Right lobe of liver (tissue), 6 donors: ENCODE measurements at regions not wholly inside any gene's neighbourhood (a gene's known extent, or its start where the extent isn't known, plus 50 kb on each side); places are given as distances from the start of the nearest gene placed in this dataset.
A peak's percentile ranks its signal among the peaks of the same experiment; 100 is the strongest.
"Not testable (repeated sequence)": the region's sequence is repeated elsewhere in the genome, so short reads cannot be mapped to it uniquely, and the experiment has no call there.

Experiments
- ATAC-seq, 4 donors: fragments of 200-7000 bp; cut with Tn5 transposase; one replicate each; pipeline ENCODE4 v1.9.1; 2020; ENCODE audit warnings: mild to moderate bottlenecking in 4 of 4, moderate library complexity in 4 of 4
- DNase-seq, 3 donors: peaks; one replicate each; pipeline ENCODE4 v3.0.0-alpha.2; 2020
- H3K27ac ChIP-seq, 3 donors: fragments of 200-600 bp; one replicate each; pipeline ENCODE4 v1.8.0; 2022
- H3K27me3 ChIP-seq, 2 donors: fragments of 200-600 bp; one replicate each; pipeline ENCODE4 v1.8.0; 2022
- H3K36me3 ChIP-seq, 4 donors: fragments of 200-600 bp; sonication (generic) in 1 of 4; one replicate each; pipeline versions ENCODE4 v1.5.1 to v1.8.0; 2017 to 2022; ENCODE audit warnings: control low read depth in 1 of 4
- H3K4me1 ChIP-seq, 4 donors: fragments of 200-600 bp; sonication (generic) in 1 of 4; one replicate each; pipeline versions ENCODE4 v1.5.1 to v1.8.0; 2017 to 2022; ENCODE audit warnings: control low read depth in 1 of 4
- H3K4me3 ChIP-seq, 3 donors: fragments of 200-600 bp; one replicate each; pipeline ENCODE4 v1.8.0; 2022
- H3K9me3 ChIP-seq, 4 donors: fragments of 200-600 bp; sonication (generic) in 1 of 4; one replicate each; pipeline versions ENCODE4 v1.5.1 to v1.8.0; 2017 to 2022; ENCODE audit warnings: control low read depth in 1 of 4
- POLR2A ChIP-seq: fragments of 450-650 bp; IDR thresholded peaks from one replicate; pipeline ENCODE4 v1.6.1; 2017; ENCODE audit warnings: antibody characterized with exemption, mild to moderate bottlenecking
- WGBS: methylation state at CpG from one replicate; pipeline ENCODE4 v1.1.6; 2018; ENCODE audit warnings: low coverage, low lambda C conversion rate; ENCODE audit not compliant: insufficient coverage; ENCODE audit errors: missing lambda C conversion rate; 5-methylcytosine and 5-hydroxymethylcytosine counted together
- intact Hi-C, 2 donors: fragments of 100-400 bp; cut with DNase I; formaldehyde crosslinking; loops; one replicate each; pipeline versions ENCODE4 v1.11.2 to v1.14.1; 2022
- TF ChIP-seq, protein P1 (sequence below), 4 donors: fragments of 200-600 bp in 3 of 4; fragments of 450-650 bp in 1 of 4; IDR thresholded peaks; one replicate each; pipeline versions ENCODE4 v1.5.1 to v1.8.0; 2016 to 2022; ENCODE audit warnings: antibody characterized with exemption in 4 of 4, mild to moderate bottlenecking in 2 of 4
- donor health status: DM: no; HTN: yes; CAD: no.
- donor health status: DM: no; HTN: no; CAD: no.
- donor health status: DM: no; HTN: no; CAD: no.
- donor health status: DM: no; HTN: yes; CAD: no.
- donor health status: DM: no; HTN: yes; CAD: no.

DNA sequence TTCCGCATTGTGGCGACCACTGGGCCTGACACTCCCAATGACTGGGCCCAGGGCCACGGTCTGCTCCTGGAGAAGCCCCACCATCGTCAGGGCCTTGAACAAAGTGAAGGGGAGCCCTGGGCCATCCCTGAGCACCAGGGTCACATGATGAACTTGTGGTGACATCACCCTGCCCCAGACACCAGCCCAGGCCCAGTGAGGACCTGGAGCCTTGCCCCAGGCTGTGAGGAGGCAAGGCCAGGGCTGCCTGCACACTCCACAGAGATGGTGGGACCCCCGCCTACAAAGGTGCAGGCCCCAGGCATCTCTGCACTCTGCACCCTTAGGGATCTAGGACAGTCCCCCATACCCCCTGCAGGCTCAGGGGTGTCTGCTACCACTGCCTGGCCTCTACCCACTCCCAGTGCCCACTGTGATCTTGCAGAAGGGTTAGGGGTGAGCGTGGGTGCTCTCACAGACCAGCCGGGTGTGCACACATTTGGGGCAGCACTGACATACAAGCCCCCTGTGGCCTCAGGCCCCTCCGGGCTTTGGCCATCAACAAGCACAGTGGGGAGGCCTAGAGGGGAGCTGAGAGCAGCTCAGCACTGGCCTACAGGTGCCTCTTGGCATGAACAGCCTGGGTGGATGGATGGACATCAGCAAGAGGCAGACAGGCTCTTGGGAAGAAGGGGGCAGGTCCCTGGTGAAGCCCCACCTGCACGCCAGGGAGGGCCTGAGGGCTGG, 624.0 kb upstream of the LRRTM4 start:
- H3K4me1 ChIP-seq = no peaks in the 10 kb centered on the region
- DNase-seq (no peak), ATAC-seq (peak in 1 of 4 donors; percentile 28)
- H3K27ac ChIP-seq = no peak overlapping the region
- H3K27me3 ChIP-seq = no peaks in the 10 kb centered on the region
- no peaks in the 10 kb centered on the region for H3K36me3 ChIP-seq
- no peaks in the 10 kb centered on the region for H3K9me3 ChIP-seq
- TF ChIP-seq, protein P1, sequence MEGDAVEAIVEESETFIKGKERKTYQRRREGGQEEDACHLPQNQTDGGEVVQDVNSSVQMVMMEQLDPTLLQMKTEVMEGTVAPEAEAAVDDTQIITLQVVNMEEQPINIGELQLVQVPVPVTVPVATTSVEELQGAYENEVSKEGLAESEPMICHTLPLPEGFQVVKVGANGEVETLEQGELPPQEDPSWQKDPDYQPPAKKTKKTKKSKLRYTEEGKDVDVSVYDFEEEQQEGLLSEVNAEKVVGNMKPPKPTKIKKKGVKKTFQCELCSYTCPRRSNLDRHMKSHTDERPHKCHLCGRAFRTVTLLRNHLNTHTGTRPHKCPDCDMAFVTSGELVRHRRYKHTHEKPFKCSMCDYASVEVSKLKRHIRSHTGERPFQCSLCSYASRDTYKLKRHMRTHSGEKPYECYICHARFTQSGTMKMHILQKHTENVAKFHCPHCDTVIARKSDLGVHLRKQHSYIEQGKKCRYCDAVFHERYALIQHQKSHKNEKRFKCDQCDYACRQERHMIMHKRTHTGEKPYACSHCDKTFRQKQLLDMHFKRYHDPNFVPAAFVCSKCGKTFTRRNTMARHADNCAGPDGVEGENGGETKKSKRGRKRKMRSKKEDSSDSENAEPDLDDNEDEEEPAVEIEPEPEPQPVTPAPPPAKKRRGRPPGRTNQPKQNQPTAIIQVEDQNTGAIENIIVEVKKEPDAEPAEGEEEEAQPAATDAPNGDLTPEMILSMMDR (IDR thresholded peaks at IDR 0.05) = no peak
- TF ChIP-seq POLR2A = no peak
- no CpG with 5 or more reads among the region's 9 CpGs for WGBS
- intact Hi-C loops = no loop called here
- H3K4me3 ChIP-seq = no peak overlapping the region

DNA sequence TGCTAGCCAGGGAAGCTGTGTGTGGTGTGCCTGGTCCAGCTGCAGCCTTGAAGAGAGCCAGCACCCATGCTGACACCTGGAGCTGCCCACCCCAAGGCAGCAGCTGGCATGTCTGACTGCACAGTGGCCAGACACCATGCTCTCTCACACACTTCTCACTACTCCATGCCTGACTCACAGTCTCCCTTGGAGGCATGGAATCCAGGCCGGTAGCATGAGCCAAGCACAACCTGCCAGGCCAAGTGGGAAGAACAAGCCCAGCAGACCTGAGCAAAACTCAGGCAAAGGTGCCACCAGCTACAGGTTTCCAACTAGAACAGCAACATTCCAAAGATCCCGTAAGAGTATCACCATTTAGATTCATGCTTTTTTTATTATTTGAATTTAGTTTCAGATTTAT, 625.3 kb upstream of the LRRTM4 start:
- WGBS = 69% methylated on average over 1 of the region's 2 CpGs
- Histone ChIP-seq H3K27me3 (no peaks in the 10 kb centered on the region), H3K36me3 (no peaks in the 10 kb centered on the region), H3K9me3 (no peaks in the 10 kb centered on the region), H3K27ac (no peak overlapping the region), H3K4me3 (no peak overlapping the region), H3K4me1 (no peaks in the 10 kb centered on the region)
- DNase-seq (no peak), ATAC-seq (no peak)
- TF ChIP-seq, protein P1 (IDR thresholded peaks at IDR 0.05) = no peak
- TF ChIP-seq POLR2A = no peak
- intact Hi-C loops = no loop called here

DNA sequence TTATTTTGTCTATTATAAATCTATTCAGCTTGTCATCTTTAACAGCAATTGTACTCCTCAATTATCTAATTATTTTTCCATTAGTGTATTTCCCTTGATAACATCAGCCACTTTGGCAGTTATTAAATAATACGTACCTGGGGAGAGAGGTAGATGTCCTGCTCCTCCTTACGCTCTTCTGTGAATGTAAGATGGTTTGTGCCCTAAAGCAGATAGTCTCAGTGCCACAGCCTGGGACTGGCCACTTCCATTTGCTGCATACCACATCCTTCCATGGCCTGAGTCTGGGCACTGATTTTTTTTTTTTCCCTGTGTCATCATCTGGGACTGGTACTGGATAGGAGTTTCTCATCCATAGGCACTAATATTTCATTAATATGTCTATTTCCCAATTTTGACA, 632.4 kb upstream of the LRRTM4 start:
- H3K27ac ChIP-seq = no peak overlapping the region
- no peaks in the 10 kb centered on the region for H3K36me3 ChIP-seq
- H3K9me3 ChIP-seq = no peaks in the 10 kb centered on the region
- WGBS = 68% methylated on average over 2 of the region's 2 CpGs
- ATAC-seq (no peak), DNase-seq (no peak)
- intact Hi-C loops = no loop called here
- no peak overlapping the region for H3K4me3 ChIP-seq
- H3K4me1 ChIP-seq = no peaks in the 10 kb centered on the region
- no peak for TF ChIP-seq POLR2A
- TF ChIP-seq, protein P1 (IDR thresholded peaks at IDR 0.05) = no peak
- H3K27me3 ChIP-seq = no peaks in the 10 kb centered on the region

DNA sequence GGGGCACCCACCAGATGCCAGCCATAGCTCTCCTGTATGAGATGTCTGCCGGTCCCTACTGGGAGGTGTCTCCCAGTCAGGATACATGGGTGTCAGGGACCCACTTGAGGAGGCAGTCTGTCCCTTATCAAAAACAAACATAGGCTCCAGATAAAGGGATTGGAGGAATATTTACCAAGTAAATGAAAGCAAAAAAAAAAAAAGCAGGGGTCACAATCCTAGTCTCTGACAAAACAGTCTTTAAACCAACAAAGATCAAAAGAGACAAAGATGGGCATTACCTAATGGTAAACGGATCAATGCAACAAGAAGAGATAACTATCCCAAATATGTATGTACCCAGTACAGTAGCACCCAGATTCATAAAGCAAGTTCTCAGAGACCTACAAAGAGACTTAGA, 640.0 kb upstream of the LRRTM4 start:
- DNase-seq (no peak), ATAC-seq (no peak)
- no peak for TF ChIP-seq POLR2A
- TF ChIP-seq, protein P1 (IDR thresholded peaks at IDR 0.05) = no peak
- WGBS = 28% methylated on average over 2 of the region's 2 CpGs
- Histone ChIP-seq H3K36me3 (no peaks in the 10 kb centered on the region), H3K4me3 (no peak overlapping the region), H3K4me1 (no peaks in the 10 kb centered on the region), H3K27me3 (no peaks in the 10 kb centered on the region), H3K9me3 (no peaks in the 10 kb centered on the region), H3K27ac (no peak overlapping the region)
- intact Hi-C loops = no loop called here

DNA sequence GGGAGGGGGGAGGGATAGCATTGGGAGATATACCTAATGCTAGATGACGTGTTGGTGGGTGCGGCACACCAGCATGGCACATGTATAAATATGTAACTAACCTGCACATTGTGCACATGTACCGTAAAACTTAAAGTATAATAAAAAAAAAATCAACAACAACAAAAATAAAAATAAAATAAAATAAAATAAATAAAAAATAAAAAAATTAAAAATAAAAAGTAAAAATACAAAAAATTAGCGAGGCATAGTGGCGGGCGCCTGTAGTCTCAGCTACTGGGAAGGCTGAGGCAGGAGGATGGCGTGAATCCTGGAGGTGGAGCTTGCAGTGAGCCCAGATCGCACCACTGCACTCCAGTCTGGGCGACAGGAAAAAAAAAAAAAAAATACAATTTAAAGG, 650.0 kb upstream of the LRRTM4 start:
- DNase-seq, H3K4me1 ChIP-seq, H3K9me3 ChIP-seq, H3K36me3 ChIP-seq, H3K27me3 ChIP-seq, intact Hi-C loops, ATAC-seq, H3K4me3 ChIP-seq, H3K27ac ChIP-seq: not testable (repeated sequence)
- WGBS = 83% methylated on average over 9 of the region's 9 CpGs
